PC-3 (cell line): ENCODE measurements at regions not wholly inside any gene's neighbourhood (a gene's known extent, or its start where the extent isn't known, plus 50 kb on each side); places are given as distances from the start of the nearest gene placed in this dataset.

Source experiments
- ATAC-seq: fragments of 200-7000 bp; cut with Tn5 transposase; 2 replicates; pipeline ENCODE4 v1.9.1; 2020; ENCODE audit warnings: mild to moderate bottlenecking, moderate library complexity
- BruUV-seq: library from RNA; stranded (reverse); fragments of 400-500 nt; replicated peaks from 2 replicates; lab custom pipeline; 2021; lab: Mats Ljungman, UMichigan
- CTCF ChIA-PET: fragments of 300-600 bp; sonication (Branson Sonifier 250); formaldehyde crosslinking; loops from one replicate; lab custom pipeline; 2022; ENCODE audit warnings: antibody characterized with exemption; lab: Charles Lee
- POLR2A ChIA-PET: fragments of 300-600 bp; sonication (Branson Sonifier 250); formaldehyde crosslinking; loops from one replicate; lab custom pipeline; 2022; ENCODE audit warnings: antibody characterized with exemption; ENCODE audit not compliant: unreplicated experiment; lab: Charles Lee
- DNase-seq: peaks from one replicate; pipeline ENCODE4 v3.0.0-alpha.2; 2015
- H2AFZ ChIP-seq: fragments of 300-600 bp; sonication (generic); 2 replicates; pipeline ENCODE4 v1.6.0; 2016; ENCODE audit warnings: antibody characterized with exemption, low read length
- H3F3A ChIP-seq: fragments of 300-600 bp; sonication (generic); one replicate; pipeline ENCODE4 v1.6.0; 2017; ENCODE audit warnings: antibody characterized with exemption, low read length, control low read depth, mild to moderate bottlenecking; ENCODE audit not compliant: unreplicated experiment
- H3K27ac ChIP-seq: fragments of 300-600 bp; sonication (generic); 2 replicates; pipeline ENCODE4 v1.5.1; 2016; ENCODE audit warnings: mild to moderate bottlenecking, low read length
- H3K27me3 ChIP-seq: fragments of 300-600 bp; sonication (generic); 2 replicates; pipeline ENCODE4 v1.6.1; 2016; ENCODE audit warnings: low read length, mixed read lengths
- H3K36me3 ChIP-seq: fragments of 300-600 bp; sonication (generic); 2 replicates; pipeline ENCODE4 v1.6.1; 2016; ENCODE audit warnings: low read depth, mixed run types, low read length, mixed read lengths
- H3K4me1 ChIP-seq: fragments of 300-600 bp; sonication (generic); 2 replicates; pipeline ENCODE4 v1.5.1; 2016; ENCODE audit warnings: low read length; ENCODE audit not compliant: insufficient read depth
- H3K4me2 ChIP-seq: fragments of 300-600 bp; sonication (generic); 2 replicates; pipeline ENCODE4 v1.6.0; 2016; ENCODE audit warnings: low read length
- H3K4me3 ChIP-seq: fragments of 300-600 bp; sonication (generic); 2 replicates; pipeline ENCODE4 v1.5.1; 2016; ENCODE audit warnings: mild to moderate bottlenecking, low read length, mixed read lengths
- H3K79me2 ChIP-seq: fragments of 300-600 bp; sonication (generic); 2 replicates; pipeline ENCODE4 v1.6.1; 2017; ENCODE audit warnings: low read length, mixed read lengths
- H3K9ac ChIP-seq: fragments of 300-600 bp; sonication (generic); 2 replicates; pipeline ENCODE4 v1.6.0; 2016; ENCODE audit warnings: mild to moderate bottlenecking, low read length
- H3K9me2 ChIP-seq: fragments of 300-600 bp; sonication (generic); replicated peaks from 2 replicates; pipeline ENCODE4 v1.6.1; 2016; ENCODE audit warnings: mixed run types, low read length, mixed read lengths
- H3K9me3 ChIP-seq: fragments of 300-600 bp; sonication (generic); 2 replicates; pipeline ENCODE4 v1.6.1; 2016; ENCODE audit warnings: low read length, mixed read lengths
- H4K20me1 ChIP-seq: fragments of 300-600 bp; sonication (generic); 2 replicates; pipeline ENCODE4 v1.6.1; 2016; ENCODE audit warnings: low read length, mixed read lengths
- EZH2 ChIP-seq: fragments of 300-600 bp; sonication (generic); IDR thresholded peaks from one replicate; pipeline ENCODE4 v1.6.1; 2017; ENCODE audit warnings: antibody characterized with exemption, mild to moderate bottlenecking, low read length; ENCODE audit not compliant: unreplicated experiment
- EZH2phosphoT487 ChIP-seq: fragments of 300-600 bp; sonication (generic); IDR thresholded peaks from 2 replicates; pipeline ENCODE4 v1.6.1; 2018; ENCODE audit warnings: mild to moderate bottlenecking, antibody characterized with exemption, low read length, borderline replicate concordance
- intact Hi-C: fragments of 100-400 bp; cut with micrococcal nuclease; formaldehyde crosslinking; loops from 2 replicates; pipeline ENCODE4 v1.9.0; 2023
- TF ChIP-seq, protein P1 (sequence below): fragments of 300-600 bp; sonication (generic); conservative IDR thresholded peaks from 2 replicates; pipeline ENCODE4 v1.5.1; 2017; ENCODE audit warnings: antibody characterized with exemption, low read depth, mild to moderate bottlenecking, low read length

DNA sequence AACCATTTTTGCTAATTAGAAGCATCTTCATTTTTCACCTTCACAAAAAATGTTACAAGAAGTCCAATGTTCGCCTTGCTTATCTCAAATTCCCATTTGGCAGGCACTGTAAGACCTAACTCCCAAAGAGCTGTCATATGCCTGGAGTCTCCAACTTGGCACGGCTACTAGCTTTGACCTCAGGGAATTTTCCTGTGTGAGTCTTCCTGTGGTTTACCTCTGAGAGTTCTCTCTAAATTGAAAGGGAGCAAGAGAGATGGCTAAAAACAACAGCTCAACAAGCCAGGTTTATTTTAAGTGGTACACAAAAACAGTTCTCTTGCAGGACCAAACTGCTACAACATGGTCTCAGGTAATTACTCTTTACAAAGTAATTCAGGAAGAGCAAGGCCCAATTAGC lies 756.0 kb upstream of the ADGRL2 start:
- no peak overlapping the region for H3K4me3 ChIP-seq
- POLR2A ChIA-PET: no interaction called here
- ATAC-seq: no peak
- no TSS peak for BruUV-seq
- H3F3A ChIP-seq: no peaks in the 10 kb centered on the region
- no peaks in the 10 kb centered on the region for H3K4me1 ChIP-seq
- H3K9ac ChIP-seq: no peak overlapping the region
- no peaks in the 10 kb centered on the region for H3K9me3 ChIP-seq
- no peaks in the 10 kb centered on the region for H3K79me2 ChIP-seq
- H2AFZ ChIP-seq: no peak overlapping the region
- CTCF ChIA-PET: no interaction called here
- H3K27ac ChIP-seq: no peak overlapping the region
- H3K27me3 ChIP-seq: no peaks in the 10 kb centered on the region
- no peaks in the 10 kb centered on the region for H3K36me3 ChIP-seq
- DNase-seq: no peak
- no peak overlapping the region for H3K4me2 ChIP-seq
- intact Hi-C loops: loop anchor here (10.0 kb wide), 1 partner anchor 260 kb away; no protein-coding TSS in a partner anchor
- no peaks in the 10 kb centered on the region for H3K9me2 ChIP-seq
- TF ChIP-seq EZH2phosphoT487 (no peak), EZH2 (no peak)
- TF ChIP-seq, protein P1, sequence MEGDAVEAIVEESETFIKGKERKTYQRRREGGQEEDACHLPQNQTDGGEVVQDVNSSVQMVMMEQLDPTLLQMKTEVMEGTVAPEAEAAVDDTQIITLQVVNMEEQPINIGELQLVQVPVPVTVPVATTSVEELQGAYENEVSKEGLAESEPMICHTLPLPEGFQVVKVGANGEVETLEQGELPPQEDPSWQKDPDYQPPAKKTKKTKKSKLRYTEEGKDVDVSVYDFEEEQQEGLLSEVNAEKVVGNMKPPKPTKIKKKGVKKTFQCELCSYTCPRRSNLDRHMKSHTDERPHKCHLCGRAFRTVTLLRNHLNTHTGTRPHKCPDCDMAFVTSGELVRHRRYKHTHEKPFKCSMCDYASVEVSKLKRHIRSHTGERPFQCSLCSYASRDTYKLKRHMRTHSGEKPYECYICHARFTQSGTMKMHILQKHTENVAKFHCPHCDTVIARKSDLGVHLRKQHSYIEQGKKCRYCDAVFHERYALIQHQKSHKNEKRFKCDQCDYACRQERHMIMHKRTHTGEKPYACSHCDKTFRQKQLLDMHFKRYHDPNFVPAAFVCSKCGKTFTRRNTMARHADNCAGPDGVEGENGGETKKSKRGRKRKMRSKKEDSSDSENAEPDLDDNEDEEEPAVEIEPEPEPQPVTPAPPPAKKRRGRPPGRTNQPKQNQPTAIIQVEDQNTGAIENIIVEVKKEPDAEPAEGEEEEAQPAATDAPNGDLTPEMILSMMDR: no peak
- no peaks in the 10 kb centered on the region for H4K20me1 ChIP-seq

DNA sequence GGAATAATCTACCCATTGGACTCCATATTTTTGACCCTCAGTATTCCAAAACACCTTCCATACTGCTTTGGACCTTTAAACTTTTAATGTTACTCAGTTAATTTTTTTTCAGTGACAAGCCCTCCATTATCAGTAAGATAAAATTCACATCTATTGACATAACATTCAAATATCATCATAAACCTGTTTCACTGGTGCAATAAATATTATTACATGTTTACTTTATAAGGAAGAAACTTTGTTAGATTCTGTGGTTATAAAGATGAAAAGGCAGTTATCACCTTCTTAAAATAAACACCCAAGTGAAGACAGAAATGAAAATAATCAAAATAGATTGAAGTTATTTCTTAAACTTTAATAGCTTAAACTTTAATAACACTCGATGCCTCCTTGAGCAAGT lies 758.5 kb upstream of the ADGRL2 start:
- no peaks in the 10 kb centered on the region for H3K4me1 ChIP-seq
- no peaks in the 10 kb centered on the region for H3K27me3 ChIP-seq
- ATAC-seq (no peak), DNase-seq (no peak)
- no TSS peak for BruUV-seq
- POLR2A ChIA-PET: no interaction called here
- intact Hi-C loops: loop anchor here (10.0 kb wide), 1 partner anchor 263 kb away; no protein-coding TSS in a partner anchor
- no peak overlapping the region for H3K4me3 ChIP-seq
- H3K36me3 ChIP-seq: no peaks in the 10 kb centered on the region
- CTCF ChIA-PET: no interaction called here
- H3K9me2 ChIP-seq: no peaks in the 10 kb centered on the region
- H3K9me3 ChIP-seq: no peaks in the 10 kb centered on the region
- no peaks in the 10 kb centered on the region for H4K20me1 ChIP-seq
- H3K79me2 ChIP-seq: no peaks in the 10 kb centered on the region
- H2AFZ ChIP-seq: no peak overlapping the region
- H3K9ac ChIP-seq: no peak overlapping the region
- H3F3A ChIP-seq: no peaks in the 10 kb centered on the region
- H3K27ac ChIP-seq: no peak overlapping the region
- TF ChIP-seq EZH2 (no peak), EZH2phosphoT487 (no peak)
- TF ChIP-seq, protein P1: no peak
- H3K4me2 ChIP-seq: no peak overlapping the region

DNA sequence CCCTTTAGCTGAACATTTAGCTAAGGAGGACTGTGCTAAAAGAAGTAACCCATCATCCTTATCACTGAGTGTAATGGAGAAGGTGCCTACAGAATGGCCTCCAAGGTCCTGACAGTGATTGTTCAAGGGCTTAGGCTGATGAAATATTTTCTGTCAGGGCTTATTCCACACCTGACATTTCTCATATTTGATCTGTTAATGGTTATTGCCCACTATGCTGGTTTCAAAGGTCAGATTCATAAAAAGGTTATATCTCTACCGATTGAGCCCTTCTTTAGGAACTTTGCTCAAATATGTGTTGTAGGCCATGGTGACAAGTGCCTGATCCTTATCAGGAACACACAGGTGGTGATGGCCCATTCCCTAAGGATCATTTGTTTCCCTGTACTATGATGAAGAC lies 766.4 kb upstream of the ADGRL2 start:
- intact Hi-C loops: no loop called here
- DNase-seq (no peak), ATAC-seq (no peak)
- H3K9ac ChIP-seq: no peak overlapping the region
- no peak overlapping the region for H3K27ac ChIP-seq
- CTCF ChIA-PET: no interaction called here
- no peaks in the 10 kb centered on the region for H3K9me2 ChIP-seq
- H3K4me1 ChIP-seq: no peaks in the 10 kb centered on the region
- TF ChIP-seq, protein P1: no peak
- TF ChIP-seq EZH2phosphoT487: no peak
- TF ChIP-seq EZH2: no peak
- H3K9me3 ChIP-seq: no peaks in the 10 kb centered on the region
- H3K4me3 ChIP-seq: no peak overlapping the region
- H3K36me3 ChIP-seq: no peaks in the 10 kb centered on the region
- H3F3A ChIP-seq: no peaks in the 10 kb centered on the region
- H4K20me1 ChIP-seq: no peaks in the 10 kb centered on the region
- BruUV-seq: no TSS peak
- H3K27me3 ChIP-seq: no peaks in the 10 kb centered on the region
- H2AFZ ChIP-seq: no peak overlapping the region
- H3K79me2 ChIP-seq: no peaks in the 10 kb centered on the region
- no peak overlapping the region for H3K4me2 ChIP-seq
- POLR2A ChIA-PET: no interaction called here
